GM12892 (cell line): ENCODE measurements at regions not wholly inside any gene's neighbourhood (a gene's known extent, or its start where the extent isn't known, plus 50 kb on each side); places are given as distances from the start of the nearest gene placed in this dataset.

Experiments
- DNase-seq: peaks from one replicate; pipeline ENCODE4 v3.0.0; 2011; ENCODE audit not compliant: insufficient read length
- FAIRE-seq: peaks from 2 replicates; lab custom pipeline; 2011; peaks lifted over from hg19 to GRCh38; lab: Jason Lieb, UNC
- POLR2A ChIP-seq: IDR thresholded peaks from 2 replicates; pipeline ENCODE4 v1.6.1; 2011; ENCODE audit warnings: low read depth, low read length, control low read depth
- POLR2AphosphoS5 ChIP-seq: IDR thresholded peaks from 2 replicates; pipeline ENCODE4 v1.6.1; 2011; ENCODE audit warnings: low read depth, low read length, control low read depth
- TAF1 ChIP-seq: IDR thresholded peaks from 2 replicates; pipeline ENCODE4 v1.6.1; 2011; ENCODE audit warnings: low read depth, mild to moderate bottlenecking, control low read depth, low read length, borderline replicate concordance

DNA sequence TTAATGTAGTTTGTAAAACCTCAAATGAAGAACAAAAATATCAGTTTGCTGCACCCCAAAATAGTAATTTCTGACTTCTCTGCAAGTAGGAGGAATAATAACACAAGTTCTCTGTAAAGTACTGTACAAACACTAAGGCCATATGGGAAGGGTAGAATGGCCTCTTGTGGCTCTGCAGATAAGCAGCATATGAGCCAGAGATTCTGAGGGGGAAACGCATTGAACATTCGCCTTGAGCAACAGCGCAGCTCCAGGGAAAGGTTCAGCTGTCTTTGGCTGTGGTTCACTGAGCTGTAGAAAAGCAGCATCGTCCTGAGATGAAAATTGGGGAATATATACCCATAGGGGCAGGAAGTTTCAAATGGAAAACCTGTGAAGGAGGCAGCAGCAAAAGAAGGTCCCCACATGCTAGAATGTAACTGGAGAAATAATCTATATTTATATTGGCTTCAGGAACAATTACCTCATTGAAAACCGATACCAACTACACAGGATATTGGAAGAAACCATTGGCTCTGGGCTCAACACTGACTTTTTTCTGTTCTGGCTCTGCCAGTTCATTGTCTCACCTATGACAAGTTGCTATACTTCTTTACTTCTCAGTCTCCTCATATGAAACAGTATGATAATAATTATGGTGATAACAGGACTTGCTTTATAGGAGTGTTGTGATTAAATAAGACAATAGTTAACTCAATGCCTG, 357.6 kb upstream of the CPEB2 start:
- DNase-seq (no peak), FAIRE-seq (no peak)
- no peak for TF ChIP-seq POLR2A
- no peak for TF ChIP-seq TAF1

DNA sequence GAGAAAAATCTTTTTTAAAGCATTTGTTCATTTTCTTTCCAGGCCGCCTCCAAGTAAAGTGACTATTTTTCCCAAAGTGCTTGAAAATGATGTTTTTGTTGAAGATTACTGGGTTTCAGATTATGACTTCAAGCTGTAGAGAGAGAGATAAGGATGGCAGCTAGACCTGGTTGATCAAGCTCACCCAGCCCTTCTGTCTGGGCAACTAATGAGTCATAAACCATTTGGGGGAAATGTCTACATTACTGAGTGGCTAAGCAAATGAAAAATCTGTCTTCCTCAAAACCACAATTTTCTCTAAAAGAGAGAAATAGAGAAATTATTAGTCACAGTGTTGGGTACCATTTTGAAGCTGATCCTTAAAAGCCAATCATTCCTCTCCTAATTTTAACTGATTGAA, 355.4 kb upstream of the CPEB2 start:
- no peak for FAIRE-seq
- no peak for DNase-seq
- TF ChIP-seq POLR2A = no peak
- TF ChIP-seq TAF1 = no peak
- no peak for TF ChIP-seq POLR2AphosphoS5

DNA sequence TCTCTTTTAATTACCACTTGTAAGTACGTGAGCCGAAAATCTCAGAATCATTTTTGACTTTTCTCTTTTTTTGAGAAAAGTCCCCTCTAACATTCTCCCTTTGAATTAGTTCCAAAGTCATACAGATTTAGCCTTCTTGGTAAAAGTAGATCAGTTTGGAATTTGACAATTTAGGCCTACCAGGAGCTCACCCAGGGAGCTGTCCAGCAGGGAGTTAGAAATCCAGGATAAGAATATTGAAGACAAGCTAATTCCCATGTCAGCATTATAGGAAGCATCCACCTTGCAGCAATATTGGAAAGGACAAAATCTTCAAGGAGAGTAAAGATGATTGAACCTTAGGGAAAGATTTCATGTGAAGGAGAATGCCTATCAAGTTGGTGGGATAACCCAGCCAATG, 352.2 kb upstream of the CPEB2 start:
- TF ChIP-seq POLR2AphosphoS5 (no peak), POLR2A (no peak), TAF1 (no peak)
- no peak for DNase-seq
- FAIRE-seq = no peak

DNA sequence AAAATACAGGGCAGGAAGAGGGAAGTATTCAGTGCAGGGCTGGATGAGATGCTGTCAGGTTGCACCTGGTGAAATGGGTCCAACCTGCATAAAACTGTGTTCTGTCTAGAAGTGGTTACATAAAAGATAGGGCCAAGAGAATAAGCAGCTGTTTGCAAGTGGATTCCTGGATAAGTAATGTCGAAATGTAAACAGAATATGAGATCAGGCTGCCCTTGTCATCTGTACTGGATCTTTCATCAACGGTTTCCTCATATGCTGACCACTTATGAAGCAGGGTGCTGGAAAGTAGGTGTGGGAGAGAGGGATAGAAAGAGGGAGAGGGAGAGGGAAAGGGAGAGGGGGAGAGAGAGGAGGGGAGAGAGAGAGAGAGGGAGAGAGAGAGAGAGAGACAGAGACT, 349.8 kb upstream of the CPEB2 start:
- DNase-seq (no peak), FAIRE-seq (no peak)
- TF ChIP-seq POLR2A (no peak), TAF1 (no peak)

GRCh38 chr4:14653338-14653737, 348.9 kb upstream of the CPEB2 start:
- FAIRE-seq (no peak), DNase-seq (no peak)
- TF ChIP-seq TAF1 (no peak), POLR2AphosphoS5 (no peak), POLR2A (no peak)

DNA sequence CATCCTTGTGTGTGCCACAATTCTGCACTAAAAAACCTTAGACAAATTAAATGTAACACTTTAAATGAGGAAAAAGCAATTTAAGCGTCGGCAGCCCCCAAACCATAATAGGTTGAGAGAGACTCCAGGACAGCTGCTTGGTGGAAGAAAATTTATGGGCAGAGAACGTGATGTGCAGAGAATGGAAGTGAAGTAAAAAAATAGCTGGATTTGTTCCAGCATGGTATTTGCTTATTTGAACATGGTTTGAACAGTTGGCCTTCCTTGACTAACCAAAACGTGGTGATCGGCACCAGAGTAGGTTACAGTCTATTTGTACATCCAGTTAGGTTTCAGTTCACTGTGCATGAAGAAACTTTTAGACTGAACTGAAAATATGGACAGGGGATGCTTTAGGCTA, 343.0 kb upstream of the CPEB2 start:
- FAIRE-seq = no peak
- DNase-seq = no peak
- TF ChIP-seq TAF1 (no peak), POLR2AphosphoS5 (no peak), POLR2A (no peak)

GRCh38 chr4:14667624-14668151, 334.6 kb upstream of the CPEB2 start:
- no peak for FAIRE-seq
- no peak for DNase-seq
- TF ChIP-seq POLR2A (no peak), POLR2AphosphoS5 (no peak), TAF1 (no peak)

- no peak for DNase-seq
- no peak for TF ChIP-seq POLR2A
- TF ChIP-seq TAF1 = no peak
- no peak for TF ChIP-seq POLR2AphosphoS5
- FAIRE-seq = no peak
Observed at GRCh38 chr4:14668296-14668695, 334.0 kb upstream of the CPEB2 start.

GRCh38 chr4:14669371-14669770, 332.9 kb upstream of the CPEB2 start:
- FAIRE-seq (no peak), DNase-seq (no peak)
- TF ChIP-seq TAF1 (no peak), POLR2A (no peak), POLR2AphosphoS5 (no peak)

GRCh38 chr4:14671146-14671545, 331.1 kb upstream of the CPEB2 start:
- FAIRE-seq (no peak), DNase-seq (no peak)
- no peak for TF ChIP-seq TAF1
- TF ChIP-seq POLR2AphosphoS5 = no peak
- TF ChIP-seq POLR2A = no peak

DNA sequence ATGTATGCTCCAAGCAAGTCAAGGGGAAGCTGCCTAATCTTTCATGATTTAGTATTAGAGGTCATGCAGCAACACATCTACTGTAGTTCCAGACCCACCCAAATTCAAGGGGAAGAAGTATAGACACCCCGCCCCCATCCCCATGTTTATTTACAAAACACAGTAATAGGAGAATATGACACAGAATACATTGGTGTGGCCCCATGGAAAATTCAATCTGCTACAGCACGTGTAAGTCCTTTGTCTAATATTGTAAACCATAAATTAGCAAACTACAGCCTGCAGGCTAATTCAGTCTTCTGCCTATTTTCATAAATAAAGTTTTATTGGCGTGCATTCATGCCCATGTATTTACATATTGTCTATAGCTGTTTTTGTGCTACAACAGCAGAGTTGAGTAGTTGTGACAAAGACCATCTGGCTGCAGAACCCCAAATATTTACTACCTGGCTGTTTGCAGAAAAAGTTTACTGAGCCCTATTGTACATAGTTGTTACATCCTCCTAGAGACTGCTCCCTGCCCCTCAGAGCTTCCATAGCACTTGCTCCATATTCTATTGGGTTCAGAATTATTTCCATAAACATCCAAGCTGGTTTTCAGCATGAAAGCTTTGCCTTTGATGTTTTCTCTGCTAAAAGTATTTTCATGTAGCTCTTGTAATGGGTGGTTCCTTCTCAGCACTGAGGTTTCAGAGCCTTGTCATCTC, 326.8 kb upstream of the CPEB2 start:
- TF ChIP-seq TAF1 = no peak
- no peak for TF ChIP-seq POLR2AphosphoS5
- TF ChIP-seq POLR2A = no peak
- DNase-seq (no peak), FAIRE-seq (no peak)

DNA sequence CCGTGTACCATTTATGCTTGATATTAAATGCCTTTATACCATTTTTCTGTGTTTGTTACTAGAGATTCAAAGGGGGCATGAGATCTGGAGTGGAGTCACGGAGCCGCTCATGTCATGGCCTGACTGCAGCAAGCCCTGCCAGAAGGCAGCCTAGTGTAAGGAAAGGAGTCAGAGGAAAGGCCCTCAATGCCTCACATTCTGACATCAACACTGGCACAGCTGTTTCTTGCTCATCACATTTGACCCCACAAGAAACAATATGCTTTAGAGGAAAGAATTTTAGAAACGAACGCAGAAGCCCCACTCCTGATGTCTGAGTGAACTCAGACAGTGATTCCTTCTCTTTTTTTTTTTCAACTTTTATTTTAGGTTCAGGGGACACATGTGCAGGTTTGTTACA, 322.4 kb upstream of the CPEB2 start:
- FAIRE-seq = no peak
- TF ChIP-seq POLR2A (no peak), POLR2AphosphoS5 (no peak), TAF1 (no peak)

More for the DNA sequence above, 322.4 kb upstream of the CPEB2 start:
- DNase-seq = no peak
